ENCODE measurements at regions not wholly inside any gene's neighbourhood (a gene's known extent, or its start where the extent isn't known, plus 50 kb on each side); places are given as distances from the start of the nearest gene placed in this dataset.

DNA sequence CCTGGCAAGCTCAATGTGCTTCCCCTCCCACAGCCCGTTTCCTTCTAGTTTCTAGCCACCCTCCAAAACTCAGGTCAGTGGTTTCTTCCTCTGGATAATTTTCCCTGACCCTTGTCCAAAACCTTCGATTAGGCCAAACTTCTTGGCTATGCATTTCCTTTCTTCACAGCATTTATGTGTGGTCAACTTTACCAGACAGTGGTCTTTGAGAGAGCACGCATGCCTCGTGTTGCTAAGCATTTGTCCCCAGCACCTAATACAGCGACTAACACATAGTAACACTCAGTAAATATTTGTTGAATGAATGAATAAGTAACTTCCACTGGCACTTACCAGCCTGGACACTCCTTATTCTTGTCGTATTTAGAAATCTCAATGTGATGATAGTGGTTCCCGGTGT is 610.7 kb downstream of the PLPP3 start:
- in situ Hi-C loops (cut with MboI), result no loop called here
- no peak overlapping the region for H2AFZ ChIP-seq (ENCODE audit: control insufficient read depth, low read depth, low read length)
- POLR2A ChIA-PET, result no interaction called here
- H3K4me1 ChIP-seq (ENCODE audit: control insufficient read depth, insufficient read depth, low read length), result no peaks in the 10 kb centered on the region
- CTCF ChIA-PET, result no interaction called here
- intact Hi-C loops (cut with micrococcal nuclease; ENCODE audit: unreplicated experiment), result no loop called here
- H3K27me3 ChIP-seq (replicated peaks in 1 of 2; ENCODE audit: control insufficient read depth in 2 of 2, insufficient read depth in 2 of 2, low read length in 1 of 2), result peaks cover 0 to 2% of the 10 kb centered on the region in 2 experiments; a peak in 1 of 4 replicates
- 46% methylated on average over 7 of the region's 7 CpGs for WGBS (ENCODE audit: insufficient coverage, insufficient replicate concordance, low lambda C conversion rate, missing lambda C conversion rate)
- no peak overlapping the region for H3K9ac ChIP-seq (ENCODE audit: control insufficient read depth, insufficient read depth, low read length)
- ATAC-seq (no peak), FAIRE-seq (no peak), DNase-seq (ENCODE audit: low read depth, low spot score) (no peak)
- H3K36me3 ChIP-seq (ENCODE audit: control insufficient read depth in 2 of 2, insufficient read depth in 2 of 2, low read length in 1 of 2), result no peaks in the 10 kb centered on the region
- no peak overlapping the region for H3K4me3 ChIP-seq
- BruUV-seq (replicated peaks), result no TSS peak
- H3K27ac ChIP-seq (ENCODE audit: control insufficient read depth, insufficient read depth), result no peak overlapping the region
- no peaks in the 10 kb centered on the region for H3K79me2 ChIP-seq (ENCODE audit: control insufficient read depth, insufficient read depth, low read length)
- H3K9me3 ChIP-seq (replicated peaks; ENCODE audit: control insufficient read depth, insufficient read depth, low read length), result no peaks in the 10 kb centered on the region
- TF ChIP-seq FOXK2 (IDR thresholded peaks at IDR 0.05), result no peak
- TF ChIP-seq, protein P1, sequence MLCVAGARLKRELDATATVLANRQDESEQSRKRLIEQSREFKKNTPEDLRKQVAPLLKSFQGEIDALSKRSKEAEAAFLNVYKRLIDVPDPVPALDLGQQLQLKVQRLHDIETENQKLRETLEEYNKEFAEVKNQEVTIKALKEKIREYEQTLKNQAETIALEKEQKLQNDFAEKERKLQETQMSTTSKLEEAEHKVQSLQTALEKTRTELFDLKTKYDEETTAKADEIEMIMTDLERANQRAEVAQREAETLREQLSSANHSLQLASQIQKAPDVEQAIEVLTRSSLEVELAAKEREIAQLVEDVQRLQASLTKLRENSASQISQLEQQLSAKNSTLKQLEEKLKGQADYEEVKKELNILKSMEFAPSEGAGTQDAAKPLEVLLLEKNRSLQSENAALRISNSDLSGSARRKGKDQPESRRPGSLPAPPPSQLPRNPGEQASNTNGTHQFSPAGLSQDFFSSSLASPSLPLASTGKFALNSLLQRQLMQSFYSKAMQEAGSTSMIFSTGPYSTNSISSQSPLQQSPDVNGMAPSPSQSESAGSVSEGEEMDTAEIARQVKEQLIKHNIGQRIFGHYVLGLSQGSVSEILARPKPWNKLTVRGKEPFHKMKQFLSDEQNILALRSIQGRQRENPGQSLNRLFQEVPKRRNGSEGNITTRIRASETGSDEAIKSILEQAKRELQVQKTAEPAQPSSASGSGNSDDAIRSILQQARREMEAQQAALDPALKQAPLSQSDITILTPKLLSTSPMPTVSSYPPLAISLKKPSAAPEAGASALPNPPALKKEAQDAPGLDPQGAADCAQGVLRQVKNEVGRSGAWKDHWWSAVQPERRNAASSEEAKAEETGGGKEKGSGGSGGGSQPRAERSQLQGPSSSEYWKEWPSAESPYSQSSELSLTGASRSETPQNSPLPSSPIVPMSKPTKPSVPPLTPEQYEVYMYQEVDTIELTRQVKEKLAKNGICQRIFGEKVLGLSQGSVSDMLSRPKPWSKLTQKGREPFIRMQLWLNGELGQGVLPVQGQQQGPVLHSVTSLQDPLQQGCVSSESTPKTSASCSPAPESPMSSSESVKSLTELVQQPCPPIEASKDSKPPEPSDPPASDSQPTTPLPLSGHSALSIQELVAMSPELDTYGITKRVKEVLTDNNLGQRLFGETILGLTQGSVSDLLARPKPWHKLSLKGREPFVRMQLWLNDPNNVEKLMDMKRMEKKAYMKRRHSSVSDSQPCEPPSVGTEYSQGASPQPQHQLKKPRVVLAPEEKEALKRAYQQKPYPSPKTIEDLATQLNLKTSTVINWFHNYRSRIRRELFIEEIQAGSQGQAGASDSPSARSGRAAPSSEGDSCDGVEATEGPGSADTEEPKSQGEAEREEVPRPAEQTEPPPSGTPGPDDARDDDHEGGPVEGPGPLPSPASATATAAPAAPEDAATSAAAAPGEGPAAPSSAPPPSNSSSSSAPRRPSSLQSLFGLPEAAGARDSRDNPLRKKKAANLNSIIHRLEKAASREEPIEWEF (IDR thresholded peaks at IDR 0.05; ENCODE audit: insufficient replicate concordance, low read depth, low read length), result no peak
- TF ChIP-seq JUND (IDR thresholded peaks at IDR 0.05; ENCODE audit: low read depth, low read length), result no peak
- TF ChIP-seq SREBF1 (IDR thresholded peaks at IDR 0.05; ENCODE audit: low read length), result no peak
- no peak for TF ChIP-seq YY1 (IDR thresholded peaks at IDR 0.05; ENCODE audit: low read depth, low read length)
- no peak for TF ChIP-seq IKZF1 (conservative IDR thresholded peaks at IDR 0.05)
- no peak for TF ChIP-seq SRF (IDR thresholded peaks at IDR 0.05; ENCODE audit: low read depth in 2 of 2, low read length in 2 of 2)
- TF ChIP-seq, protein P2, sequence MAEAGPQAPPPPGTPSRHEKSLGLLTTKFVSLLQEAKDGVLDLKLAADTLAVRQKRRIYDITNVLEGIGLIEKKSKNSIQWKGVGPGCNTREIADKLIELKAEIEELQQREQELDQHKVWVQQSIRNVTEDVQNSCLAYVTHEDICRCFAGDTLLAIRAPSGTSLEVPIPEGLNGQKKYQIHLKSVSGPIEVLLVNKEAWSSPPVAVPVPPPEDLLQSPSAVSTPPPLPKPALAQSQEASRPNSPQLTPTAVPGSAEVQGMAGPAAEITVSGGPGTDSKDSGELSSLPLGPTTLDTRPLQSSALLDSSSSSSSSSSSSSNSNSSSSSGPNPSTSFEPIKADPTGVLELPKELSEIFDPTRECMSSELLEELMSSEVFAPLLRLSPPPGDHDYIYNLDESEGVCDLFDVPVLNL (IDR thresholded peaks at IDR 0.05; ENCODE audit: low read depth, low read length), result no peak
- TF ChIP-seq HDGF (IDR thresholded peaks at IDR 0.05), result no peak
- TF ChIP-seq SMAD1 (IDR thresholded peaks at IDR 0.05; ENCODE audit: low read depth, partially characterized antibody), result no peak
- no peak for TF ChIP-seq PAX8 (IDR thresholded peaks at IDR 0.05)
- no peak for TF ChIP-seq TARDBP (IDR thresholded peaks at IDR 0.05; ENCODE audit: borderline replicate concordance)
- no peak for TF ChIP-seq SIN3A (IDR thresholded peaks at IDR 0.05; ENCODE audit: low read depth, low read length)
- TF ChIP-seq EZH2 (IDR thresholded peaks at IDR 0.05; ENCODE audit: borderline replicate concordance, control insufficient read depth, low read depth, low read length), result no peak
- no peak for TF ChIP-seq GATAD2B (conservative IDR thresholded peaks at IDR 0.05; ENCODE audit: low read depth)
- TF ChIP-seq, protein P3, sequence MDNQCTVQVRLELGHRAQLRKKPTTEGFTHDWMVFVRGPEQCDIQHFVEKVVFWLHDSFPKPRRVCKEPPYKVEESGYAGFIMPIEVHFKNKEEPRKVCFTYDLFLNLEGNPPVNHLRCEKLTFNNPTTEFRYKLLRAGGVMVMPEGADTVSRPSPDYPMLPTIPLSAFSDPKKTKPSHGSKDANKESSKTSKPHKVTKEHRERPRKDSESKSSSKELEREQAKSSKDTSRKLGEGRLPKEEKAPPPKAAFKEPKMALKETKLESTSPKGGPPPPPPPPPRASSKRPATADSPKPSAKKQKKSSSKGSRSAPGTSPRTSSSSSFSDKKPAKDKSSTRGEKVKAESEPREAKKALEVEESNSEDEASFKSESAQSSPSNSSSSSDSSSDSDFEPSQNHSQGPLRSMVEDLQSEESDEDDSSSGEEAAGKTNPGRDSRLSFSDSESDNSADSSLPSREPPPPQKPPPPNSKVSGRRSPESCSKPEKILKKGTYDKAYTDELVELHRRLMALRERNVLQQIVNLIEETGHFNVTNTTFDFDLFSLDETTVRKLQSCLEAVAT (IDR thresholded peaks at IDR 0.05), result no peak
- H4K20me1 ChIP-seq (ENCODE audit: control insufficient read depth, insufficient read depth), result no peaks in the 10 kb centered on the region
- SMC1A ChIA-PET (ENCODE audit: uncharacterized antibody, unreplicated experiment), result interaction anchor here (0.7 to 0.8 kb wide), 2 partner anchors 10 to 662 kb away, joined by 3 read pairs; no protein-coding TSS in a partner anchor
- no peak overlapping the region for H3K4me2 ChIP-seq (ENCODE audit: control insufficient read depth, insufficient read depth)
- RAD21 ChIA-PET (ENCODE audit: unreplicated experiment), result no interaction called here
